ENCODE measurements at regions not wholly inside any gene's neighbourhood (a gene's known extent, or its start where the extent isn't known, plus 50 kb on each side); places are given as distances from the start of the nearest gene placed in this dataset.
A peak's percentile ranks its signal among the peaks of the same experiment; 100 is the strongest.
"Not testable (repeated sequence)": the region's sequence is repeated elsewhere in the genome, so short reads cannot be mapped to it uniquely, and the experiment has no call there.

DNA sequence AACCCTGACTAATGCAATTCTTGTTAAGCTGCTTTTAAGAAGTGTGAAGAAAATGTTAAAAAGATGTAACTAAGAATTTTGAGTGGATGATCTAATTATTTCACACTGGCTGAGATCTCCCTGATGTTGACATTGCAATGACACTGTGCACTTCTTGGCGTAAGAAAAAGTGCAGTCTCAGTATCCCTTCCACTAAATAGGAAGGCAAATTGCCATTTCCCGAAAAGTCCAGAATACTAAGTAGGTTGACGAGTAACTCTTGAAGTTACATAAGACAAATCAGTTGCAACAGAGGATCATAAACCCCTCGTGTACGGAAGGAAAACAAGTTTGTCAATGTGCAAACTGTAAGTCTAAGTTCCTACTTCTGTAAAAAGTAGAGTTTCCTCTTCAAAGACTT lies 189.9 kb downstream of the LMLN start:
- DNase-seq: not testable (repeated sequence)

GRCh38 chr3:198151867-198152266 lies 191.8 kb downstream of the LMLN start:
- not testable (repeated sequence) for DNase-seq

- not testable (repeated sequence) for DNase-seq
Measured at GRCh38 chr3:198155771-198156170, 195.8 kb downstream of the LMLN start.

GRCh38 chr3:198157231-198157868 lies 197.3 kb downstream of the LMLN start:
- not testable (repeated sequence) for DNase-seq

- DNase-seq: not testable (repeated sequence)
Measured at GRCh38 chr3:198158007-198158406, 198.0 kb downstream of the LMLN start.

DNA sequence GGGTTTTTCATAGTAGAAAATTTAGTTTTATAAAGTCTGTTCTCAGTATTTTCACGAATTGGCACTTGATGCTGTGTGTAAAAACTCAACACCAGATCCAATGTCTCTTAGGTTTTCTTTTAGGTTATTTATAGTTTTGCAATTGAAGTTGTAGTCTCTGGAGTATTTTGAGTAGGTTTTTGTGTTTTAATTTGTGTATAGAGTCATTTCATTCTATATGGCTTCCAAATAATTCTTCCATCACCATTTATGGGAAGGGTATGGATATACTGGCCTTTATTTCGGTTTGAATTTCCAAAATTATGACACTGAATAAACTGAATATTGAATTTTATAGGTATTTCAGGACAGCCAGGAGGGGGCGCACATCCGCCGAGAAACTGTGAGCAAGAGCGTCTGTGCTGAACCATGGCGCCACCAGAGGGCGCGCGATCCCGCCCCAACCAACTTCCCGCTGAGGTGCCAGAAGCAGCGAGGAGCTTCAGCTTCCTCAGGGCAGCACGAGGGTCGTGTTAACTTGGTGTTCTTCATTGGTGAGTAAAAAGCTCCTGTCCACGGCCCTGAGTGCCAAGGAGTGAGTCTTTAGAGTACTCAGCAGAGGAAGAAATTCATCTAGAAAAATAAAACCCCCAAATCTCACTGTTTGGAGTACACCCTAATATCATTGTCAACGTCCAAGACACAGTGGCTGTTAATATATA lies 207.5 kb downstream of the LMLN start:
- peak; percentile 86 for DNase-seq

GRCh38 chr3:198170781-198171180 lies 210.8 kb downstream of the LMLN start:
- not testable (repeated sequence) for DNase-seq

DNA sequence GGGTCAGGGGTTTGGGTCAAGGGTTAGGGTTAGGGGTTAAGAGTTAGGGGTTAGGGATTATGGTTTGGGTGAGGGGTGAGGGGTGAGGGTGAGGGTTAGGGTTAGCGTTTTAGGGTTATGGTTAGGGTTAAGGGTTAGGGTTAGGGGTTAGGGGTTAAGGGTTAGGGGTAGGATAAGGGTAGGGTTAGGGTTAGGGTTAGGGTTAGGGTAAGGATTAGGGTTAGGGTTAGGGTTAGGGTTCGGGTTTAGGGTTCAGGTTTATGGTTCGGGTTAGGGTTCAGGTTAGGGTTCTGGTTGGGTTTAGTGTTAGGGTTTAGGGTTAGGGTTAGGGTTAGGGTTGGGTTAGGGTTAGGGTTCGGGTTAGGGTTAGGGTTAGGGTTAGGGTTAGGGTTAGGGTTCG lies 213.1 kb downstream of the LMLN start:
- DNase-seq: not testable (repeated sequence)

- DNase-seq: not testable (repeated sequence)
Measured at GRCh38 chr3:198173929-198174574, 214.0 kb downstream of the LMLN start.

Data from activated CD8-positive, alpha-beta memory T cell treated with anti-CD3 and anti-CD28 coated beads, Interleukin-2, amount 50 U/mL, for 48 hours (primary cell).